ENCODE measurements at regions not wholly inside any gene's neighbourhood (a gene's known extent, or its start where the extent isn't known, plus 50 kb on each side); places are given as distances from the start of the nearest gene placed in this dataset.
"Not testable (repeated sequence)": the region's sequence is repeated elsewhere in the genome, so short reads cannot be mapped to it uniquely, and the experiment has no call there.

DNA sequence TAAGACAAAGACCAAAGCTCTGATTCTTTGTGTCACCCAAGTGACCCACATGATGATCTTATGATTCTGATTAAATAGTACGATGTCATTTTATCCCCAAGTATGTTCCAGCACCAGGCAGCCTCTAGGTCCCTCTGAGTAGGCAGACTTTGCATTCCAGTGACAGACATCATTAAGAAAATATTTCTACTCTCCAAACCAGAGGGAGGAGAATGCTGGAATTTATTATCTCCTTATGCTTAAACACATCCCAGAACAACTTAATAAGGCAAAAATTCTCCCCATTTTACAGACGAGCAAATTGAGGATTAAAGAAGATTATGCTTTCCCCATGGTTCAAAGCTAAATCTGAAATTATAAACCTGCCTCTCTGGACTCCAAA, 192.8 kb upstream of the CDH11 start:
- Histone ChIP-seq H3K27me3 (ENCODE audit: control insufficient read depth, insufficient read depth, low read length) (no peaks in the 10 kb centered on the region), H3K4me3 (ENCODE audit: low read depth, low read length) (no peak overlapping the region), H3K36me3 (ENCODE audit: control insufficient read depth, insufficient read depth, low read length) (no peaks in the 10 kb centered on the region)
- no peak for TF ChIP-seq CTCF (IDR thresholded peaks at IDR 0.05; ENCODE audit: insufficient read depth, low read depth, low read length)
- POLR2A ChIA-PET = no interaction called here
- no peak for DNase-seq (ENCODE audit: low read depth)
- CTCF ChIA-PET = interaction anchor here (0.6 to 0.9 kb wide), 2 partner anchors 102 to 147 kb away, joined by 3 to 8 read pairs; no protein-coding TSS in a partner anchor

DNA sequence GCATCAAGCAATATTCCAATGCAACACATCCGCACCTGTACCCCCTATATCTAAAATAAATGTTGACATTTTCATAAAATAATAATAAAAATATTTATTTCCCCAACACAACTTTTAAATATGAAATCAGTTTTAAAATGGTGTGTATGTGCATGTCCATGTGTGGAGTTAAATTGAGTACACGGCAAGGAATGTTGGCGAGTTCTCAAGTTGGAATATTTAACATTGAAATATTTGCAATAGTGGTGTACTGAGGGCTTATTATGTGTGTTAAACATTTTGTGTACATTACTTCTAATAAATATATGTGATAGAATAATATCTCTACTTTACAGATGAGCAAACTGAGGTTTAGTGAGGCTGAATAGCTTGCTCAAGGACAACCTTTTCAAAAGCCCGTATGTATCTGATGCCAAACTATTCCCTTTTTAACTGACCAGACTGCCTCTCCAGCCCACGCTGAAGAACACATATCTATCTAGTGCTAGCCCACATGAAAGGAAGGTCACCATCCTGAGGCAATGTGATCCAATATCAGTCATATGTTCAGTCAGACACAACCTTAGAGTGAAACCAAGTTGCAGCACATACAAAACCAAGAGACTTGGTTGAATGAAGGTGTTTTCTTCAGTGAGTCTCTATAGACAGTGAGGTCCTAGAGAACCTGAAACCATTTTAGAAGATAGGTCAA, 192.2 kb upstream of the CDH11 start:
- TF ChIP-seq CTCF (IDR thresholded peaks at IDR 0.05; ENCODE audit: insufficient read depth, low read depth, low read length) = no peak
- DNase-seq (ENCODE audit: low read depth) = no peak
- CTCF ChIA-PET = interaction anchor here (0.6 to 0.9 kb wide), 2 partner anchors 103 to 147 kb away, joined by 3 to 8 read pairs; no protein-coding TSS in a partner anchor

DNA sequence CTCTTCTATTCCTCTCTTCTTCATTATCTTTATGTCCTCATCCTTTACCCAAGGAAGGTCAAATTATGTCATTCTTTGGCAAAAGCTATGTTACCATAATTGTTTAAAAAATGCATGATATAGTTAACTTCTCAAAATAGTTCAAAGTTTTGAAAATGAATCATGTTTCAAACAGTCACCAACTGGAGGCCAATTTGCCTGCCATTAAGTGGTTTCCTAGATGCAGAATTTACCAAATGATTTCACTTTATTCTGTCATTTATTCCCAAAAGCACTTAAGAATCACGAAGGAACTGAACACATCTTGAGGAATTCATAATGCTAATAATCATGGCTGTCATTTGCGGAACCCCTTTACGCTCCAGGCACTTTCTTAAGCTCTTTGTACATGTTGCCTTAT, 190.9 kb upstream of the CDH11 start:
- no peak for TF ChIP-seq CTCF (IDR thresholded peaks at IDR 0.05; ENCODE audit: insufficient read depth, low read depth, low read length)
- no peaks in the 10 kb centered on the region for H3K36me3 ChIP-seq (ENCODE audit: control insufficient read depth, insufficient read depth, low read length)
- POLR2A ChIA-PET = interaction anchor here (1.0 kb wide), 1 partner anchor 192 kb away, joined by 3 read pairs; no protein-coding TSS in a partner anchor
- CTCF ChIA-PET = interaction anchor here (0.6 to 1.5 kb wide), 4 partner anchors 12 to 838 kb away, joined by 3 read pairs; no protein-coding TSS in a partner anchor
- H3K4me3 ChIP-seq (ENCODE audit: low read depth, low read length) = no peak overlapping the region
- H3K27me3 ChIP-seq (ENCODE audit: control insufficient read depth, insufficient read depth, low read length) = no peaks in the 10 kb centered on the region
- DNase-seq (ENCODE audit: low read depth) = peak; percentile 80

More for the DNA sequence above, 192.2 kb upstream of the CDH11 start:
- H3K4me3 ChIP-seq (ENCODE audit: low read depth, low read length) = no peak overlapping the region
- POLR2A ChIA-PET = no interaction called here
- H3K36me3 ChIP-seq (ENCODE audit: control insufficient read depth, insufficient read depth, low read length) = no peaks in the 10 kb centered on the region
- H3K27me3 ChIP-seq (ENCODE audit: control insufficient read depth, insufficient read depth, low read length) = no peaks in the 10 kb centered on the region

- no peak for TF ChIP-seq CTCF (IDR thresholded peaks at IDR 0.05; ENCODE audit: insufficient read depth, low read depth, low read length)
- no peak for DNase-seq (ENCODE audit: low read depth)
- no peaks in the 10 kb centered on the region for H3K36me3 ChIP-seq (ENCODE audit: control insufficient read depth, insufficient read depth, low read length)
- H3K4me3 ChIP-seq (ENCODE audit: low read depth, low read length) = no peak overlapping the region
- CTCF ChIA-PET = interaction anchor here (0.9 to 1.5 kb wide), 4 partner anchors 11 to 839 kb away, joined by 3 read pairs; no protein-coding TSS in a partner anchor
- POLR2A ChIA-PET = interaction anchor here (0.7 to 1.0 kb wide), 2 partner anchors 189 to 191 kb away, joined by 3 to 4 read pairs; no protein-coding TSS in a partner anchor
- H3K27me3 ChIP-seq (ENCODE audit: control insufficient read depth, insufficient read depth, low read length) = no peaks in the 10 kb centered on the region
Observed at GRCh38 chr16:65312071-65312470, 190.2 kb upstream of the CDH11 start.

DNA sequence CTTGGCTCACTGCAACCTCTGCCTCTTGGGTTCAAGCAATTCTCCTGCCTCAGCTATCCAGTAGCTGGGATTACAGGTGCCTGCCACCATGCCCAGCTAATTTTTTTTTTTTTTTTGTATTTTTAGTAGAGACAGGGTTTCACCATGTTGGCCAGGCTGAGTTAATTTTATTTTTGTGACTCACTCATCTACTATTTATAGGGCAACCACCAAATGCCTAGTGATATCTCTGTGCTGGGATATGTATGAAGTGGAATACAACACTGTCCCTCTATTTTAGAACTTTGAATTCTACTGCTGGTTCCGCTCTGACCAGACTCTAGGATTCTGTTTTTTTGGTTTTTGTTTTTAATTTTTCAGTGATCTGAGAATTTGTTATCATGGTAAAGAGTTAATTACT, 188.6 kb upstream of the CDH11 start:
- DNase-seq (ENCODE audit: low read depth); POLR2A ChIA-PET; H3K36me3 ChIP-seq (ENCODE audit: control insufficient read depth, insufficient read depth, low read length); H3K4me3 ChIP-seq (ENCODE audit: low read depth, low read length); H3K27me3 ChIP-seq (ENCODE audit: control insufficient read depth, insufficient read depth, low read length): not testable (repeated sequence)
- CTCF ChIA-PET = interaction anchor here (0.7 kb wide), 1 partner anchor 209 kb away, joined by 3 read pairs; no protein-coding TSS in a partner anchor
